Ishikawa (cell line): ENCODE measurements at regions not wholly inside any gene's neighbourhood (a gene's known extent, or its start where the extent isn't known, plus 50 kb on each side); places are given as distances from the start of the nearest gene placed in this dataset.

ENCODE experiments used
- CEBPB ChIP-seq: IDR thresholded peaks from 2 replicates; pipeline ENCODE4 v1.6.1; 2012
- CREB1 ChIP-seq: IDR thresholded peaks from 2 replicates; pipeline ENCODE4 v1.6.1; 2012; ENCODE audit warnings: low read depth
- EGR1 ChIP-seq: IDR thresholded peaks from 2 replicates; pipeline ENCODE4 v1.6.1; 2012
- EP300 ChIP-seq: IDR thresholded peaks from 2 replicates; pipeline ENCODE4 v1.6.1; 2012; ENCODE audit warnings: borderline replicate concordance
- FOXM1 ChIP-seq: IDR thresholded peaks from 2 replicates; pipeline ENCODE4 v1.6.1; 2012; ENCODE audit warnings: low read depth, borderline replicate concordance
- MAX ChIP-seq: IDR thresholded peaks from 2 replicates; pipeline ENCODE4 v1.6.1; 2012
- NFIC ChIP-seq: IDR thresholded peaks from 2 replicates; pipeline ENCODE4 v1.6.1; 2012
- RAD21 ChIP-seq: IDR thresholded peaks from 2 replicates; pipeline ENCODE4 v1.6.1; 2012; ENCODE audit warnings: low read depth
- REST ChIP-seq: IDR thresholded peaks from 2 replicates; pipeline ENCODE4 v1.6.1; 2012; ENCODE audit warnings: low read depth, mild to moderate bottlenecking
- TAF1 ChIP-seq: IDR thresholded peaks from 2 replicates; pipeline ENCODE4 v1.6.1; 2012; ENCODE audit warnings: low read depth, mild to moderate bottlenecking
- TCF12 ChIP-seq: IDR thresholded peaks from 2 replicates; pipeline ENCODE4 v1.6.1; 2012; ENCODE audit warnings: low read depth
- TEAD4 ChIP-seq: IDR thresholded peaks from 2 replicates; pipeline ENCODE4 v1.6.1; 2012
- USF1 ChIP-seq: IDR thresholded peaks from 2 replicates; pipeline ENCODE4 v1.6.1; 2012
- YY1 ChIP-seq: IDR thresholded peaks from 2 replicates; pipeline ENCODE4 v1.6.1; 2012; ENCODE audit warnings: low read depth
- ZBTB7A ChIP-seq: IDR thresholded peaks from 2 replicates; pipeline ENCODE4 v1.6.1; 2012; ENCODE audit warnings: low read depth

- no peak for TF ChIP-seq USF1
- TF ChIP-seq REST = no peak
- TF ChIP-seq CREB1 = no peak
- no peak for TF ChIP-seq TCF12
- no peak for TF ChIP-seq CEBPB
- TF ChIP-seq YY1 = no peak
- TF ChIP-seq ZBTB7A = no peak
- no peak for TF ChIP-seq EGR1
- no peak for TF ChIP-seq MAX
- TF ChIP-seq FOXM1 = no peak
- TF ChIP-seq TAF1 = no peak
- no peak for TF ChIP-seq TEAD4
- no peak for TF ChIP-seq NFIC
- TF ChIP-seq RAD21 = no peak
- TF ChIP-seq EP300 = no peak
Measured at GRCh38 chr12:60630796-60631195, 1035.0 kb downstream of the SLC16A7 start.

- no peak for TF ChIP-seq REST
- no peak for TF ChIP-seq EGR1
- no peak for TF ChIP-seq NFIC
- no peak for TF ChIP-seq YY1
- TF ChIP-seq TAF1 = no peak
- TF ChIP-seq ZBTB7A = no peak
- TF ChIP-seq RAD21 = no peak
- no peak for TF ChIP-seq TEAD4
- no peak for TF ChIP-seq CREB1
Measured at GRCh38 chr12:60644076-60644475, 1048.2 kb downstream of the SLC16A7 start.

- no peak for TF ChIP-seq TAF1
- TF ChIP-seq EP300 = no peak
- no peak for TF ChIP-seq FOXM1
- no peak for TF ChIP-seq CEBPB
- no peak for TF ChIP-seq ZBTB7A
- TF ChIP-seq CREB1 = no peak
- no peak for TF ChIP-seq TEAD4
- no peak for TF ChIP-seq NFIC
Measured at GRCh38 chr12:60666895-60667294, 1071.1 kb downstream of the SLC16A7 start.

- no peak for TF ChIP-seq MAX
- no peak for TF ChIP-seq EGR1
- TF ChIP-seq TAF1 = no peak
- no peak for TF ChIP-seq NFIC
- TF ChIP-seq CREB1 = no peak
- TF ChIP-seq CEBPB = no peak
- TF ChIP-seq YY1 = no peak
- no peak for TF ChIP-seq TCF12
- no peak for TF ChIP-seq TEAD4
- no peak for TF ChIP-seq RAD21
- no peak for TF ChIP-seq REST
- TF ChIP-seq ZBTB7A = no peak
- no peak for TF ChIP-seq USF1
Measured at GRCh38 chr12:60672949-60673348, 1077.1 kb downstream of the SLC16A7 start.

- TF ChIP-seq USF1 (no peak), YY1 (no peak), NFIC (no peak), TCF12 (no peak), RAD21 (no peak), TEAD4 (no peak), EGR1 (no peak), CREB1 (no peak), CEBPB (no peak), ZBTB7A (no peak), FOXM1 (no peak), EP300 (no peak), MAX (no peak)
Measured at GRCh38 chr12:60684988-60685655, 1089.3 kb downstream of the SLC16A7 start.
